Left kidney (tissue), 1 donor: ENCODE measurements at regions not wholly inside any gene's neighbourhood (a gene's known extent, or its start where the extent isn't known, plus 50 kb on each side); places are given as distances from the start of the nearest gene placed in this dataset.
A peak's percentile ranks its signal among the peaks of the same experiment; 100 is the strongest.

Experiments used
- DNase-seq: peaks from one replicate; pipeline ENCODE4 v3.0.0-alpha.2; 2013

DNA sequence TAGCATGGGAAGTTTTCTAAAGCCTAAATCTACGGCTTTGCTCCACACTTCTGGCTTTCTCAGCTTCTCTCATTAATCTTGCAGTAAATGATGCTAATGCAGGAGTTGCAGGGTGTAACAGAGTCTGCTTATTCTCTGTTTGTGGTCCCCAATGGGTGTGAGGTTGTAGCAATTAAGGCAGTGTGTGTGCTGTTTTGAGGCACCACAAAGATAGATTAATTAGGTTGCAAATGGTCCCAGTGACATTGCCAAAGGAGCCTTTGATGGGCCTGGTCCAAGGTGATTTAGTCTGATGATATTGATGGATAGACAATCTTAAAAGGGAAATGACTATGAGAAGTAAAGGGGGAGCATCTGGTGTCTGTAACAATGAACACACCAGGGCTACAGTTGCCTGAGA, 1313.7 kb upstream of the CDH8 start:
- DNase-seq: no peak

GRCh38 chr16:63346000-63346399, 1309.8 kb upstream of the CDH8 start:
- DNase-seq: no peak

- DNase-seq: no peak
These were observed 1301.0 kb upstream of the CDH8 start for GRCh38 chr16:63337264-63337663.

GRCh38 chr16:63331111-63331510, 1294.9 kb upstream of the CDH8 start:
- DNase-seq: no peak

- DNase-seq: no peak
These were observed 1290.6 kb upstream of the CDH8 start for GRCh38 chr16:63326736-63327339.

- no peak for DNase-seq
These were observed 1287.8 kb upstream of the CDH8 start for GRCh38 chr16:63323722-63324705.

DNA sequence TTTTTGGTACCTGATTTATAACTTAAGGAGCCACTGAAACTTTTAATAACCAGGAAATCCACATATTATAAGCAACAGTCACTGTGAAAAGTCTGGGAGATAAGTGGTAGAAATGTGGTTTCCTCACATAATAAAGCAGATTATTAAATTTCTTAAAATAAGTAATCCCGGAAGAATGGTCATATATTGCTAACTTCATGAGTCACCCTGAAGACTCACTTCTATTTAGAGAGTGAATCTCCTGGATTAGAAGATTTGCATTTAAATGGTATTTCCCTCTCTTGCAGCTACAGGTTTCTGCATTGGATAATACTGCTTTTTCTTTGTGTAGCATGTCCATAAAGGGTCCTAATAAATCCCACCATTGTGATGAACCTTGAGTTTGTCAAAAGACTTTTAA, 1286.8 kb upstream of the CDH8 start:
- DNase-seq: no peak

GRCh38 chr16:63315229-63315628, 1279.0 kb upstream of the CDH8 start:
- no peak for DNase-seq

DNA sequence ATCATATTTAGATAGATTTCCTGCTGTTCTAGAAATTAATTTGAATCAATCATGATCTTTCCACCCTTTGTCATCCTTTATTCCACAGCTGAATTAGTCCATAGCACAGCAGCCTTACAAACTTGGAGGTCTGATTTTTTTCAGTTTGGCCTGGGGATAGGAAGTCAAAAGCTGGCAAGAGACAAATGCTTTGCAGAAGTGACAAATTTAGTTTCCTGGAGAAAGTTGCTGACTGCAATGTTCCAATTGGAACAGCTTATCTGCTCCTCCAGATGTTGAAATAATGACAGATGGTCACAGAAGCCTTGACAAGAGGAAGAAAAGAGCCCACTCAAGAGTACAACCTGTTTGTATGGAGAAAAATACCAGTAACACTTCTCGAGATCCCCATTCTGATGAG, 1276.1 kb upstream of the CDH8 start:
- DNase-seq: no peak

GRCh38 chr16:63311313-63311712, 1275.1 kb upstream of the CDH8 start:
- DNase-seq: no peak

- DNase-seq: no peak
These were observed 1266.6 kb upstream of the CDH8 start for GRCh38 chr16:63302811-63303210.

- DNase-seq: no peak
These were observed 1265.1 kb upstream of the CDH8 start for GRCh38 chr16:63301349-63301748.

DNA sequence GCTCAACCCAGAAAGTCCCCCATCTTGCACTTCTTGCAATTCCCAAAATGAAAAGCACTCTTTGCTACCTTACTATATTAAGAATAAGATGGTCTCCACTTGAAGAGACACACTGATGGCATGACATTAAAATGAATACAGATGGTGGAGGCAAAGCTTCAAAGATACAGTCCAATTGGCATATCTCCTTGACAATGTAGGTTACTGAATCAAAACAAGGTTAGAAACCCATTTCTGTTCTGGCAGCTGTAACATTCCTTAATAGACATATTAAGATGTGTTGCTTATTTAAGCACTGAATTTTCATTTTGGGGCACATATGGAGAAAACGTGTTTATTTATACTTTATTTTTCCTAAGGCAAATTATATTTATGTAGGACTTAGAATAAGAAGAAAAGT, 1262.8 kb upstream of the CDH8 start:
- no peak for DNase-seq

DNA sequence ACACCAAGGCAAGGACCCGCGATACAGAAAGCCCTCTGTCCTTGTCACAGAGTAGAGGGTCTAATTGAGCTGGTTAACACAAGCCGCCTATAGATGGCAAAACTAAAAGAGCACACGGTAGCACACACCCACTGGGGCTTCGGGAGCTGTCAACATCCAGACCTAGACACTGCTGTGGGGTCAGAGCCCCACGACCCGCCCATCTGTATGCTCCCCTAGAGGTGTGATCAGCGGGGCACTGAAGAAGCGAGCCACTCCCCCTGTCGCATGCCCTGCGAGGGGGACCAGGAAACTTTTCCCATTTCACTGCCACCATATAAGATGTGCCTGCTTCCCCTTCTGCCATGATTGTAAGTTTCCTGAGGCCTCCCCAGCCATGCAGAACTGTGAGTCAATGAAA, 1255.8 kb upstream of the CDH8 start:
- no peak for DNase-seq

DNA sequence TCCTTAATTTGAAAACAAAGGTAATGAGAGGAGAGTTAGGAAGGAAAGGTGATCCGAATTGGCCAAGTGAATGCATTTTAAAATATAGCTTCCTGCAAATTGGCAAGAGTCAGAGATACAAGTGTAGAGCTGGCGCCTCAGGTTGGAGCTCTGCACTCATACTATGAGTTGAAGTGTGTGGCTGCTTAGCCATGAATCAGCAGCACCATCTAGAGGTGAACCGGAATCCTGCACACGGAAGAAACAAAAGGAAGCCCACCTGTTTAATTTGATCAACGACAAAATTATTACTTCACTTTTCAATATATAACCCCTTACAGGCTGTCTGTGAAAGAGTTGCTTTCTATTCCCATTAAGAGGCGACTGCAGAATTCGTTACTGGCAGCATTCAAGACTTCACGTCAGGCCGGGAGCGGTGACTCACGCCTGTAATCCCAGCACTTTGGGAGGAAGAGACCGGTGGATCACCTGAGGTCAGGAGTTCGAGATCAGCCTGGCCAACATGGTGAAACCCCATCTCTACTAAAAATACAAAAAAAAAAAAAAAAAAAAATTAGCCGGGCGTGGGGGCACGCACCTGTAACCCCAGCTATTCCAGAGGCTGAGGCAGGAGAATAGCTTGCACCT, 1253.7 kb upstream of the CDH8 start:
- DNase-seq: peak; percentile 59

GRCh38 chr16:63287401-63287800, 1251.2 kb upstream of the CDH8 start:
- DNase-seq: no peak

GRCh38 chr16:63283721-63284120, 1247.5 kb upstream of the CDH8 start:
- DNase-seq: no peak

GRCh38 chr16:63244631-63245030, 1208.4 kb upstream of the CDH8 start:
- DNase-seq: no peak

DNA sequence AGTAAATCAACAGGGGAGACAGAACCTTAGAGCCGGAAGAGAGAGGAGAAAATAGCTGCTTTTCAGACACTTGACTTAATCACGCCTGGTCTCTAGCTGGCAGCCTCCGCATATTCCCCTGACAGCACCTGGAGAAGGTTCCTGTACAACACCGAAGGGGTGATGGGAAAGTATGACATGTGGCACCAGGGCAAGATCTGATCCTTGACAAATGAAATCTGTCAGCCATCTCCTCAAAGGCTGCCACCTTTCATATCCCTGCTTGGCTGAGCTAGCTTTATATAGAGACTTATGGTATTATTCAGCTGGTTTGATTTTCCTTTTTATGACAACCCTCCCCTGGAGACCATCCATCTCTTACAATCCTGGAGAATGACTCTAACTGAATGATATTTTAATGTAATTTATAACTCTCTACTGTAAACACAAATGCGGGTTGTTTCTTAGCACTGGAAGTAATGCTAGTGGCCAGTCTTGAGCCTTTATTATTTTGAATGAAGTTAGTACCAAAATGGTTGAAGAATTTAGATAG, 1205.3 kb upstream of the CDH8 start:
- DNase-seq: no peak

DNA sequence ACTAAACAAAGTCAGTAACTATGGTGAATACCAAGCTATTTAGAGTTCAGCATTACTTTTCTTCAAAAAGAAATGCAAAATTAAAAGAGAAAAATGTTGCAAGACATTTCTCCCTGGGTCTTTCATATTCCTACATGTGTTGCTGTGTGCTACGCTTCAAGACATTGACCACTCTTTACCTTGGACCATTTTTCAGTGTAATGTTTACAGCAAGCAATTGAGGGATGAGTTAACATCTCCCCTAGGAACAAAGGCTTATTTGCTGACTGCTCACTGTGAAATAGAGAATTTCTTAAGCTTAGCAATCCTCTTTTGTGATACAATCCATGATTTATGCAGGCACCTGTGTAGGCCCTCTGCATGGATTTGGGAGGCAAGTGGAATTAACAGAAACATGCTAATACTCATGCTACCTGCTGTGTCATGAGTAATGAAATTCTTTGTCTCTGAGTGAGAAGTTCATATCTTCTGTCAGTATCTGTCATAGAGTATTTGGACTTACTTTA, 1202.9 kb upstream of the CDH8 start:
- DNase-seq: no peak

GRCh38 chr16:63230421-63231040, 1194.3 kb upstream of the CDH8 start:
- DNase-seq: no peak

- no peak for DNase-seq
These were observed 1192.0 kb upstream of the CDH8 start for GRCh38 chr16:63228259-63228658.
